SIG-M5 (cell line): ENCODE measurements at regions not wholly inside any gene's neighbourhood (a gene's known extent, or its start where the extent isn't known, plus 50 kb on each side); places are given as distances from the start of the nearest gene placed in this dataset.

Experiments used
- DNase-seq: peaks from one replicate; lab custom pipeline; 2025; lab: John Stamatoyannopoulos, UW

GRCh38 chr10:130486906-130487305, 350.7 kb downstream of the GLRX3 start:
- DNase-seq: no peak

- no peak for DNase-seq
Observed at GRCh38 chr10:130487566-130487965, 351.4 kb downstream of the GLRX3 start.

GRCh38 chr10:130489891-130490290, 353.7 kb downstream of the GLRX3 start:
- no peak for DNase-seq

- no peak for DNase-seq
Observed at GRCh38 chr10:130491011-130491692, 355.0 kb downstream of the GLRX3 start.

- DNase-seq: no peak
Observed at GRCh38 chr10:130491693-130492050, 355.5 kb downstream of the GLRX3 start.

- no peak for DNase-seq
Observed at GRCh38 chr10:130492266-130492934, 356.2 kb downstream of the GLRX3 start.

- no peak for DNase-seq
Observed at GRCh38 chr10:130493021-130493420, 356.8 kb downstream of the GLRX3 start.

- no peak for DNase-seq
Observed at GRCh38 chr10:130493446-130494145, 357.4 kb downstream of the GLRX3 start.

- no peak for DNase-seq
Observed at GRCh38 chr10:130495116-130495862, 359.1 kb downstream of the GLRX3 start.

- DNase-seq: no peak
Observed at GRCh38 chr10:130495891-130496636, 359.9 kb downstream of the GLRX3 start.

- DNase-seq: no peak
Observed at GRCh38 chr10:130497056-130498010, 361.1 kb downstream of the GLRX3 start.

GRCh38 chr10:130498042-130498441, 361.9 kb downstream of the GLRX3 start:
- no peak for DNase-seq

- no peak for DNase-seq
Observed at GRCh38 chr10:130498934-130499333, 362.7 kb downstream of the GLRX3 start.

GRCh38 chr10:130499541-130499940, 363.4 kb downstream of the GLRX3 start:
- no peak for DNase-seq

GRCh38 chr10:130500261-130501000, 364.2 kb downstream of the GLRX3 start:
- no peak for DNase-seq

- no peak for DNase-seq
Observed at GRCh38 chr10:130507461-130507860, 371.3 kb downstream of the GLRX3 start.

GRCh38 chr10:130509881-130510689, 373.9 kb downstream of the GLRX3 start:
- DNase-seq: no peak

- no peak for DNase-seq
Observed at GRCh38 chr10:130510755-130511154, 374.6 kb downstream of the GLRX3 start.

GRCh38 chr10:130511766-130512165, 375.6 kb downstream of the GLRX3 start:
- DNase-seq: no peak
